ENCODE measurements at regions not wholly inside any gene's neighbourhood (a gene's known extent, or its start where the extent isn't known, plus 50 kb on each side); places are given as distances from the start of the nearest gene placed in this dataset.

DNA sequence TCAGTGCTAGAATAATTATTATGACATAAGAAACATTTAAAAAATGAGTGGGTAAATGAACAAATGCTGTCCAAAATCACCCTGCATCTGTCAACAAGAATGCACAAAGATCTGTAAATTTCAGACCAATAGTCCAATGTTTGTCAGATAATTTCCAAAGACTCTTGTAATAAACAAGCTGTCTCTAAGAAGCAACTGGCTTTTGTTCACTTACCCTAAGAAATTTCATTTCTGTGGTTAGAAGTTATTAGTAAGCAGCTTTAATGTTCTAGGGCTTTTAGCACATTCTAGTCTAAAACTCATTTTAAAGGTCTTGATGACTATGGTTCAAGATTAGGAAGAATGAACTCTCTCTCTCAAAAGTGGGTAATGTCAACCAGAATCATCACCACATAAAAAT is 560.3 kb upstream of the SMIM31 start:
- Mint-ChIP-seq H3K9me3 (no peaks in the 10 kb centered on the region), H3K4me1 (ENCODE audit: low read depth) (no peaks in the 10 kb centered on the region), H3K4me3 (no peak overlapping the region), H3K27me3 (no peaks in the 10 kb centered on the region), H3K36me3 (no peaks in the 10 kb centered on the region), H3K27ac (no peak overlapping the region)
- ChIA-PET CTCF (no interaction called here), POLR2A (no interaction called here)
- DNase-seq = no peak
- intact Hi-C loops (cut with micrococcal nuclease) = no loop called here

DNA sequence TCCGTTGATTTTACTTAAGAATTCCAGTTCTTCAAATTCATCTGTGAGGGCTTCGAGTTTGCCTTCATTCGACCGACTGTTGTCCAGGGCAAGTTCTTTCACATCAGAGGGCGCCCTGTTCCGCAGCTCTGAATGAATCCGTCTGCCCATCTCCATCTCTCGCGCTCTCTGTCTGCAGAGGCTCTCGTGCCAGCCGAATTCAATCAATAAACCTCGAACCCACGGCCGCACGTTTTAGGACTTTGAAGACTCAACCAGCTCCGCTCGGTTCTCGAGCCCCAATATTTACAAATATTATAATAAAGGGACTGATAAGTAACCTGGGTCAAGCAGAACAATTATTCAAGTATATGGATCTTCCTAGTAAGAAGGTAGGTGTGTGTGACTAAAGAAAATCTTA is 556.4 kb upstream of the SMIM31 start:
- no peaks in the 10 kb centered on the region for H3K9me3 Mint-ChIP-seq
- POLR2A ChIA-PET = no interaction called here
- no peaks in the 10 kb centered on the region for H3K27me3 Mint-ChIP-seq
- intact Hi-C loops (cut with micrococcal nuclease) = no loop called here
- H3K36me3 Mint-ChIP-seq = no peaks in the 10 kb centered on the region
- no peak overlapping the region for H3K27ac Mint-ChIP-seq
- no peak overlapping the region for H3K4me3 Mint-ChIP-seq
- CTCF ChIA-PET = no interaction called here
- no peaks in the 10 kb centered on the region for H3K4me1 Mint-ChIP-seq (ENCODE audit: low read depth)
- DNase-seq = no peak

DNA sequence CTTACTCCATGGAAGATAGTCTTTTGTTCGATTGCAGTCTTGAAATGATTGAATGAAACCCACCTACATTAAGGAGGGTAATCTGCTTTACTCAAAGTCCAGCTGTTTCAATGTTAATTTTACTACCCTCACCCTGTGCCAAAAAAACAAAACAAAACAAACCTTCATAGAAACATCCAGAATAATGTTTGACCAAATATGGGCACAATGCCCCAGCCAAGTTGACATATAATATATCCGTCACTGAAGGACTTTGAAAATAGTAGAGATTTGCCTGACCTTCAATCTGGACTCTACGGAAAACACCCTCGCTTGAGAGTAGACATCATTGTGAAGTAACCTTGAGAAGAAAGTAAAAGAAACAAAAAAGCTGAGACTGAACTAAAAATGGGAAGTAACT is 550.5 kb upstream of the SMIM31 start:
- CTCF ChIA-PET = no interaction called here
- no peak overlapping the region for H3K4me3 Mint-ChIP-seq
- H3K27me3 Mint-ChIP-seq = no peaks in the 10 kb centered on the region
- POLR2A ChIA-PET = no interaction called here
- no peaks in the 10 kb centered on the region for H3K4me1 Mint-ChIP-seq (ENCODE audit: low read depth)
- H3K36me3 Mint-ChIP-seq = no peaks in the 10 kb centered on the region
- no peak for DNase-seq
- H3K9me3 Mint-ChIP-seq = no peaks in the 10 kb centered on the region
- intact Hi-C loops (cut with micrococcal nuclease) = no loop called here
- H3K27ac Mint-ChIP-seq = no peak overlapping the region

DNA sequence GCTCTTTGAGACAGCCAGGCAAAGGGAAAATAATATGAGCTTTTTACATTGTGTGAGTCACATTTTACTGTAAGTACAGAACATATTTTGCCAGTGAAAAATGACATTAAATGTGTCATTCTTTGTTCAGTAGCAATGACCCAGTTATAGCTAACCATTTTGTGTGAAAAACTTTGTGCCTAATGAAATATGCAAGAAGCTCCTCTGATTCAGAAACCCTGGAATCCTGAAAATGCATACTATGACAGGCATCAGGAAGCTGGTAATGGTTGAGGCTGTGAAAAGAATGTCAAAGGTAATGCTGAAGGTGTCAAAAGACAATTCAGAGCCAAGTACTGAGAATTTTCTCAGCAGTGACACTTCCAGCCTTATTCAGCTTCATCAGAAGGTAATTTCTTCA is 549.5 kb upstream of the SMIM31 start:
- no peak overlapping the region for H3K4me3 Mint-ChIP-seq

DNA sequence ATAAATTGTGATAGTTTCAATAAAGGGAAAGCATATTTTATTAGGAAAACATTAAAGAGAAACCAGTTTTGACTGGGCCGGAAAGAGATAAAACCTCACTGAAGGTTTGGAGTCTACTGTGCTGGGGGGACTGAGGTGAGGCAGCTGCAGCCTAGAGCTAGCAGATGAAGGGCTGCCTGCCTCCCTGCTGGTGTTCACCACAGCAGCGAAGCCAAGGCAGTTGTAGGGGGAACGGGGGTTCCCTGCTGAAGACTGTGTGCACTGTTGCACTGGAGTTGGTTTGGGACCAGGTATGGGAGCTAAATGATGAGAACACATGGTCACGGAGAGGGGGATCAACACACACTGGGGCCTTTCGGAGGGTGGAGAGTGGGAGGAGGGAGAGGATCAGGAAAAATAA is 546.5 kb upstream of the SMIM31 start:
- no peak overlapping the region for H3K4me3 Mint-ChIP-seq
- CTCF ChIA-PET = no interaction called here
- no peaks in the 10 kb centered on the region for H3K4me1 Mint-ChIP-seq (ENCODE audit: low read depth)
- POLR2A ChIA-PET = no interaction called here
- DNase-seq = no peak
- H3K27me3 Mint-ChIP-seq = no peaks in the 10 kb centered on the region
- H3K36me3 Mint-ChIP-seq = no peaks in the 10 kb centered on the region
- intact Hi-C loops (cut with micrococcal nuclease) = no loop called here
- H3K9me3 Mint-ChIP-seq = no peaks in the 10 kb centered on the region
- H3K27ac Mint-ChIP-seq = no peak overlapping the region

More for the DNA sequence above, 549.5 kb upstream of the SMIM31 start:
- Mint-ChIP-seq H3K4me1 (ENCODE audit: low read depth) (no peaks in the 10 kb centered on the region), H3K27me3 (no peaks in the 10 kb centered on the region), H3K9me3 (no peaks in the 10 kb centered on the region), H3K27ac (no peak overlapping the region), H3K36me3 (no peaks in the 10 kb centered on the region)
- CTCF ChIA-PET = no interaction called here
- POLR2A ChIA-PET = no interaction called here
- DNase-seq = no peak
- intact Hi-C loops (cut with micrococcal nuclease) = no loop called here

DNA sequence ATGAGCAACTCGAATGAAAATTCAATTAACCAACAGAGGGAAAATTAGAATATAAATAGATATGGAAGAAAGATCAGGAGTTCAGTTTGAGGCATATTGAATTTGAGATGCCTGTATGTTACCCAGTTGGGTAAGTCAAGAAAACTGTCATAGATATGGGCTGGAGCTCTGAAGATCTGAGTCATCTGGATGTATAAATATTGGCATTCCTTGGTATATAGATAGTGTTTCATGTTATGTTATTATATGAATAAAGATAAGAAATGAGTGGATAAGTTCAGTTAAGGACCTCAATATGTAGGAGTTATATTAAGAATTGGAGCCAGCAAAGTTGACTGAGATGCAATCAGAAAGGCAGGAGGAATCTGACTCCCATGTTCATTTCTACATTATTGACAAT is 543.6 kb upstream of the SMIM31 start:
- Mint-ChIP-seq H3K27me3 (no peaks in the 10 kb centered on the region), H3K4me3 (no peak overlapping the region), H3K27ac (no peak overlapping the region), H3K4me1 (ENCODE audit: low read depth) (no peaks in the 10 kb centered on the region), H3K9me3 (no peaks in the 10 kb centered on the region), H3K36me3 (no peaks in the 10 kb centered on the region)
- no peak for DNase-seq
- intact Hi-C loops (cut with micrococcal nuclease) = no loop called here
- POLR2A ChIA-PET = no interaction called here
- CTCF ChIA-PET = no interaction called here

DNA sequence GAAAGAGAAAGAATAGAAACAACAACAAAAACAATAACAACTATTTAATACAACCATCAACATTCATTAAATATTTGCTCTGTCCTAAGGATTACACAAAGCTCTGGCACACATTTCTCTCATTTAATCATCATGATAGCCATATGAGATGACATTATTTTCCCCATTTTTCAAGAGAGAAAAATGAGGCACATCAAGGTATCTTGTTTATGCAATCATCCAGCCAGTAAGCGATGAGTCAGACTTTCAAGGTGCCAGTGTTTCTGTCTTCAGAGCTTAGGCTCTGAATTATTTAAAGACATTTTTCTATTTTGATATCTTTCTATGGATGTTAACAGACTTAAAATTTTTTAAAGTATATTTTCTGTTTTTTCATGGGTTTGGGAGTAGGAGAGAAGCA is 541.8 kb upstream of the SMIM31 start:
- intact Hi-C loops (cut with micrococcal nuclease) = no loop called here
- Mint-ChIP-seq H3K9me3 (no peaks in the 10 kb centered on the region), H3K27ac (no peak overlapping the region), H3K36me3 (no peaks in the 10 kb centered on the region), H3K4me1 (ENCODE audit: low read depth) (no peaks in the 10 kb centered on the region), H3K27me3 (no peaks in the 10 kb centered on the region), H3K4me3 (no peak overlapping the region)
- CTCF ChIA-PET = no interaction called here
- POLR2A ChIA-PET = no interaction called here
- DNase-seq = no peak

DNA sequence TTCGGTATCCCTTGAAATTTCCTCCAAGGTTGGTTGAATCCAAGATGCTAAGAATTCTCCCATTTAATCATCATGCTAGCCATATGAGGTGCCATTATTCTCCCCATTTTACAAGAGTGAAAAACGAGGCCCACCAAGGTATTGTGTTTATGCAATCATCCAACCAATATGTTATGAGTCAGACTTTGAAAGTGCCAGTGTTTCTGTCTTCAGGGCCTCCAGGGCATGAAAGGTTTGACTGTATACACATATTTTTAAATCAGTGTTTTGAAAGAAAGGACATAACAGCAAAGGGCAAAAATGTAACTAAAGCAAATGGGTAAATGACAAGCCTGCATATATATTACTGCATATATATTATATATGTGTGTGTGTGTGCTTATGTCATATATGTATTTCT is 541.2 kb upstream of the SMIM31 start:
- Mint-ChIP-seq H3K36me3 (no peaks in the 10 kb centered on the region), H3K4me3 (no peak overlapping the region), H3K27me3 (no peaks in the 10 kb centered on the region), H3K4me1 (ENCODE audit: low read depth) (no peaks in the 10 kb centered on the region), H3K27ac (no peak overlapping the region), H3K9me3 (no peaks in the 10 kb centered on the region)
- CTCF ChIA-PET = no interaction called here
- DNase-seq = no peak
- intact Hi-C loops (cut with micrococcal nuclease) = no loop called here
- POLR2A ChIA-PET = no interaction called here

DNA sequence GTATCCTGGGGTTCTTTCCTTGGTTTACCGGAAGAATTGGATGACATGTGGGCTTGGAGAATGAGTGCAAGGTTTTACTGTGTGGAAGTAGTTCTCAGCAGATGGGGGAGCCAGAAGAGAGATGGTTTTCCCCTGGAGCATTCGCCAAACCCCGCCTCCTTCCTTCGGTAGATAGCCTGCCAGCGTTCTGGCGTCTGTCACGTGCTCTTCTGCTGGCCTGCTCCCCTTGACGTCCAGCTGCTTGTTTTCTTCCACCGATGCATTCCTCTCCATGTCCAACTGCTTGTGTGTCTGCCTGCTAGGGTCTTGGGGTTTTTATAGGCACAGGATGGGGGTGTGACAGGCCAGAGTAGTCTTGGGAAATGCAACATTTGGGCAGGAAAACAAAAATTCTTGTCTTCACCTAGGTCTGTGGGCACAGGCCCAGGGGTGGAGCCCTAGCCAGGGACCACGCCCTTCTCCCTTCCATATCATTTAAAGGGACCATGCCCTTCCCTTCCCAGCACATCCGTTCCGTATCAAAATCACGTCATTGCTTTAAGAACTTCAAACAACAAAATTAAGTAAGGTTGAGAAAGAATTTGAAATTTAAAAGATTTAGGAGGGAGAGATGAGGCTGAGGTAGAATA is 538.7 kb upstream of the SMIM31 start:
- Mint-ChIP-seq H3K9me3 (peaks cover 4% of the 10 kb centered on the region), H3K27me3 (no peaks in the 10 kb centered on the region), H3K27ac (no peak overlapping the region), H3K36me3 (no peaks in the 10 kb centered on the region), H3K4me1 (ENCODE audit: low read depth) (no peaks in the 10 kb centered on the region), H3K4me3 (no peak overlapping the region)
- intact Hi-C loops (cut with micrococcal nuclease) = no loop called here
- CTCF ChIA-PET = no interaction called here
- DNase-seq = no peak
- POLR2A ChIA-PET = no interaction called here

DNA sequence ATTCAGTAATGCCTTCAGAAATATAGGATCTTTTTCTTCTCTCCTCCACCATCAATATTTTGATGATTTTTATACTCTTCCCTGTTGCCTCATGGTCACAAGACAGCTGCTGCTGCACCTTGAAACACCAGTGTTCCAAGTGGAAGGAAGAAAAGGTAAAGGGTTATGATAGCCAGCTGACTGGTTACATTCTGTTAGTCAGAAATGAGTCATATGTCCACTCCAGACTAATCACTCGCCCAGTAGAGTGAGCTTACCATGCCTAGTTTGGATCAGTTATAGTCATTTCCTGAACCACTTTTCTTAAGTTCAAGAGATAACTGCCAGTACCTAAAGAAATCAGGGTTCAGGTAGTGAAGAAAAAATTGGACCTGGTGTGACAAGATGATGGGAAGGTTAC is 532.3 kb upstream of the SMIM31 start:
- intact Hi-C loops (cut with micrococcal nuclease) = no loop called here
- CTCF ChIA-PET = no interaction called here
- POLR2A ChIA-PET = no interaction called here
- Mint-ChIP-seq H3K36me3 (no peaks in the 10 kb centered on the region), H3K4me3 (no peak overlapping the region), H3K4me1 (ENCODE audit: low read depth) (no peaks in the 10 kb centered on the region), H3K27ac (no peak overlapping the region), H3K27me3 (no peaks in the 10 kb centered on the region), H3K9me3 (peaks cover 4% of the 10 kb centered on the region)
- no peak for DNase-seq

DNA sequence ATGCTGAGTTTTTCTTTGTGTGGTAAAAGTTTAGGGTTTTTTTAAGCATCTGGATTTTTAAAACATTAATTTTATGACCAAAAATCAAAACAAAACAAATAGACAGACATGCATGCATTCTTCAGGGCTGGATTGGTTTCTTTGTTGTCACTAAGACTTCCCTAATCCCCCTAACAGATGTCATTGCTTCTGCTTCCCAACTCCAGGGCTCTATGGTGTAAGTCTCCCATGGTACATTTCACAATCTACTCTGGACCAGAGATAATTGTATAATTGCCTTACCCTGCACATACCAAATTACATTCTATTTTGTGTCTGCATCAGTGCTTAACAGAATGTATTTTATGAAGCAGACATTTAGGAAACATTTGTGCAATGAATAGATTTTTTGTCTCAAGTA is 529.1 kb upstream of the SMIM31 start:
- CTCF ChIA-PET = no interaction called here
- no peak overlapping the region for H3K4me3 Mint-ChIP-seq

DNA sequence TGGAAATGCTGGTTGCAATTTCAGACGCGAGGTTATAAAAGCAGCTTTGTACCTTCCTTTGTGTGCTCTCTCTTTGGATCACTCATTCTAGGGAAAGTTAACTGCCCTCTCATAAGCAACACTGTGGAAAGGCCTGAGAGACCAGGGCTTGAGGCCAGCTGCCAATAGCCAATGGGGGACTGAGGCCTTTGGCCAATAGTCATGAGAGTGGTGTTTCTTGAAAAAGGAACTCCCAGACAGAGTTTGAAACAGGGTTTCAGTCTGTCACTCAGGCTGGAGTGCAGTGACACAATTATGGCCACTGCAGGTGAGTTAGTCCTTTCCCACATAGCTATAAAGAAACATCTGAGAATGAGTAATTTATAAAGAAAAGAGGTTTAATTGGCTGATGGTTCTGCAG is 524.7 kb upstream of the SMIM31 start:
- no peak overlapping the region for H3K4me3 Mint-ChIP-seq
- H3K9me3 Mint-ChIP-seq = no peaks in the 10 kb centered on the region
- intact Hi-C loops (cut with micrococcal nuclease) = no loop called here
- H3K4me1 Mint-ChIP-seq (ENCODE audit: low read depth) = no peaks in the 10 kb centered on the region
- H3K27me3 Mint-ChIP-seq = no peaks in the 10 kb centered on the region
- no peak for DNase-seq
- CTCF ChIA-PET = no interaction called here
- POLR2A ChIA-PET = no interaction called here
- no peaks in the 10 kb centered on the region for H3K36me3 Mint-ChIP-seq
- no peak overlapping the region for H3K27ac Mint-ChIP-seq

More for the DNA sequence above, 529.1 kb upstream of the SMIM31 start:
- H3K9me3 Mint-ChIP-seq = no peaks in the 10 kb centered on the region
- no peak overlapping the region for H3K27ac Mint-ChIP-seq
- intact Hi-C loops (cut with micrococcal nuclease) = no loop called here
- no peaks in the 10 kb centered on the region for H3K27me3 Mint-ChIP-seq
- POLR2A ChIA-PET = no interaction called here
- DNase-seq = no peak
- no peaks in the 10 kb centered on the region for H3K36me3 Mint-ChIP-seq
- no peaks in the 10 kb centered on the region for H3K4me1 Mint-ChIP-seq (ENCODE audit: low read depth)

DNA sequence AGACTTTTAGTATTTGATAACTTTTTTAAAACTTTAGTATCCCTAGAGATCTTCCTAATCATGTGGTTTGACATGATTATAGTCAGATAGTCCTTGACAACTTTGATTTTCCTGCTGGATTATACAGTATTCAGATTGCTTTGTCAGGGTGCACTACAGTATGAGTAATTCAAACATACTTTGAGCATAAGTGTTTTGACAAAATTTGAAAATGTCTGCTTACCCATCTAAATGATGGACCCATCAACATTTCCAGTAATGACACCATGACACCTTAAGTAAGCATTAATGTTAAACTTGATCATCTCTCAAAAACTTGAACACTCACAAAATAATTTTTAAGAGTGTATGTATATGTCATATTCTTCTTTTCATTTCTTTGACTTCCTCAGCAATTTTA is 514.5 kb upstream of the SMIM31 start:
- no peak overlapping the region for H3K4me3 Mint-ChIP-seq
- DNase-seq = no peak
- H3K27me3 Mint-ChIP-seq = no peaks in the 10 kb centered on the region
- no peak overlapping the region for H3K27ac Mint-ChIP-seq
- no peaks in the 10 kb centered on the region for H3K9me3 Mint-ChIP-seq
- ChIA-PET CTCF (no interaction called here), POLR2A (no interaction called here)
- H3K4me1 Mint-ChIP-seq (ENCODE audit: low read depth) = no peaks in the 10 kb centered on the region
- intact Hi-C loops (cut with micrococcal nuclease) = no loop called here
- H3K36me3 Mint-ChIP-seq = no peaks in the 10 kb centered on the region

DNA sequence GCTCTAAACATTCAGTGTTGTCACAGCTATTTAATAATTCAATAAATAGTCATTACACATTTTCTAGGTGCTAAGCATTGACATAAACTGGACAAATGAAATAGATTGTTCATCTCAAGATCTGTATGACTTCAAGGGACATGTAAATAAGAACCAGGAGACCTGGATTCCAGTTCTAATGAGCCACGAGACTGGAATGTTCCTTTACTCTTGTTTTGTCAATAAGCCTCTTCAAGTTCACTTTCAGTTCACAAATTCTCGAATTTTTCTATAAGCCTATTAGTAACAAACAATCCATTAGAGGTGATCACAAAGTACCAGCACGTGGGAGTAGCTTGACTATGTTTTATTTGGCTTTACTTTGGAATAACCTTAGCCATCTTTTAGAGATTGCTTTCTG is 514.0 kb upstream of the SMIM31 start:
- Mint-ChIP-seq H3K27me3 (no peaks in the 10 kb centered on the region), H3K9me3 (no peaks in the 10 kb centered on the region), H3K4me3 (no peak overlapping the region), H3K36me3 (no peaks in the 10 kb centered on the region), H3K27ac (no peak overlapping the region), H3K4me1 (ENCODE audit: low read depth) (no peaks in the 10 kb centered on the region)
- DNase-seq = no peak
- intact Hi-C loops (cut with micrococcal nuclease) = no loop called here
- ChIA-PET CTCF (no interaction called here), POLR2A (no interaction called here)

All from activated CD4-positive, alpha-beta memory T cell treated with anti-CD3 and anti-CD28 coated beads for 36 hours (primary cell).